Astrocyte (in vitro differentiated cells and primary cell): ENCODE measurements at regions not wholly inside any gene's neighbourhood (a gene's known extent, or its start where the extent isn't known, plus 50 kb on each side); places are given as distances from the start of the nearest gene placed in this dataset.

ENCODE experiments used
- CTCF ChIP-seq: IDR thresholded peaks from 2 replicates; pipeline ENCODE4 v1.5.1; 2011; ENCODE audit warnings: low read depth, mild to moderate bottlenecking, inconsistent platforms, low read length, moderate library complexity; ENCODE audit not compliant: insufficient read depth
- EZH2 ChIP-seq: IDR thresholded peaks from 2 replicates; pipeline ENCODE4 v1.6.1; 2012; ENCODE audit warnings: mild to moderate bottlenecking, low read length, inconsistent platforms; ENCODE audit not compliant: insufficient read depth

- TF ChIP-seq CTCF: no peak
- no peak for TF ChIP-seq EZH2
These were observed 92.4 kb upstream of the ITGA6 start for GRCh38 chr2:172334988-172335387.
